Activated naive CD4-positive, alpha-beta T cell treated with anti-CD3 and anti-CD28 coated beads, Interleukin-2, amount 50 U/mL, for 72 hours (primary cell): ENCODE measurements at regions not wholly inside any gene's neighbourhood (a gene's known extent, or its start where the extent isn't known, plus 50 kb on each side); places are given as distances from the start of the nearest gene placed in this dataset.
A peak's percentile ranks its signal among the peaks of the same experiment; 100 is the strongest.

Experiments used
- ATAC-seq, 2 donors: fragments of 150-1000 bp; cut with Tn5 transposase; 2 replicates each; pipeline ENCODE4 v1.10.0; 2021; ENCODE audit warnings: mild to moderate bottlenecking in 2 of 2, moderate library complexity in 2 of 2
- DNase-seq, 2 donors: peaks; one replicate each; pipeline ENCODE4 v3.0.0; 2021 to 2022; ENCODE audit warnings: low spot score in 2 of 2
- H3K27ac Mint-ChIP-seq, 2 donors: one replicate each; pipeline ENCODE4 v1.8.0; 2022; ENCODE audit warnings: mild to moderate bottlenecking in 2 of 2, mixed read lengths in 2 of 2
- H3K36me3 Mint-ChIP-seq, 2 donors: one replicate each; pipeline ENCODE4 v1.8.0; 2022; ENCODE audit warnings: mixed read lengths in 2 of 2
- H3K9me3 Mint-ChIP-seq, 2 donors: one replicate each; pipeline ENCODE4 v1.8.0; 2022; ENCODE audit warnings: mixed read lengths in 2 of 2

DNA sequence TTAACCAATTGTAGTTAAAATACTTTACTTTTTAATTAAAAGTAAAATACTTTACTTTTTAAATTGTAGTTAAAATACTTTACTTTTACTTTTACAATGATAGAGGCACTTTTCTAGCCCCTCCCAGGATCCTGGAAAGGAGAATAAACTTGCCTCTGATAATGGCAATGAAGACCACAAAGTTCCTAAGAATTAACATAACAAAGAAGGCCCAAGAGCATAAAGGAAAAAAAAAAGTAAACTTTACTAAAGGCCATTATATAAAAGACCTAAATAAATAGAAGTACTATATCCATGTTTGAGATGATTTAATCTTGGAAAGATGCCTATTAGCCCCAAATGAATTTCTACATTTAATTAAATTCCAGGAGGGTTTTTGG is 129.1 kb upstream of the THY1 start:
- no peak for DNase-seq
- no peak for ATAC-seq
- Mint-ChIP-seq H3K36me3 (no peaks in the 10 kb centered on the region), H3K27ac (no peak overlapping the region), H3K9me3 (peaks cover 0 to 13% of the 10 kb centered on the region in 2 donors)

DNA sequence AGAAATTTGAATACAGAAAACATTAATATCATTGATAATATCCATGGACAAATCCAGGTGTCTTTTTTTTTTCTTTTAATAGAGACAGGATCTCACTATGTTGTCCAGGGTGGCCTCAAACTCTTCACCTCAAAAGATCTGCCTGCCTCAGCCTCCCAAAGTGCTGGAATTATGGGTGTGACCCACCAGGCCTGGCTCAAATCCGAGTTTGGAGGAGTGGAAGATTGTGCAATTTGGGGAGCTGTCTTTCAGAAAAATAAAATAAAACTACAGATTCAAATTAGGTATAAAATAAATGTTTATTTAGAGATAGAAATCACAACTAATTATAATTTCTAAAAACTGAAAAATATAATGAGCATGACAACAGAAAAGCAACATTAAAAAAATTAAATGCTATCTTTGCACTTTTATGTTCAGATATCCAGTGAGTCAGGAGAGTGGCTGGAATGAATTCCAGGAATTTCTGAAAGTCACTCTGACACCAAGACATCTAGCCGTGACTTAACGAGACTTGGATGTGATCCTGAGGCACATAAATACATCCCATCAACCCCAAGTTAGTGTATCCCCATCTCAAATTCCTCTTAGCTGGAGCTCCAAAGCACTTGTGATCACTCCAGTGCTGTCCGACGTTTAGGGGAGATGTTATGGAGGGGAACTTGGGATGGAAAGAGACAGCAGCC is 128.6 kb upstream of the THY1 start:
- Mint-ChIP-seq H3K27ac (no peak overlapping the region), H3K9me3 (peaks cover 0 to 11% of the 10 kb centered on the region in 2 donors), H3K36me3 (no peaks in the 10 kb centered on the region)
- no peak for DNase-seq
- no peak for ATAC-seq

DNA sequence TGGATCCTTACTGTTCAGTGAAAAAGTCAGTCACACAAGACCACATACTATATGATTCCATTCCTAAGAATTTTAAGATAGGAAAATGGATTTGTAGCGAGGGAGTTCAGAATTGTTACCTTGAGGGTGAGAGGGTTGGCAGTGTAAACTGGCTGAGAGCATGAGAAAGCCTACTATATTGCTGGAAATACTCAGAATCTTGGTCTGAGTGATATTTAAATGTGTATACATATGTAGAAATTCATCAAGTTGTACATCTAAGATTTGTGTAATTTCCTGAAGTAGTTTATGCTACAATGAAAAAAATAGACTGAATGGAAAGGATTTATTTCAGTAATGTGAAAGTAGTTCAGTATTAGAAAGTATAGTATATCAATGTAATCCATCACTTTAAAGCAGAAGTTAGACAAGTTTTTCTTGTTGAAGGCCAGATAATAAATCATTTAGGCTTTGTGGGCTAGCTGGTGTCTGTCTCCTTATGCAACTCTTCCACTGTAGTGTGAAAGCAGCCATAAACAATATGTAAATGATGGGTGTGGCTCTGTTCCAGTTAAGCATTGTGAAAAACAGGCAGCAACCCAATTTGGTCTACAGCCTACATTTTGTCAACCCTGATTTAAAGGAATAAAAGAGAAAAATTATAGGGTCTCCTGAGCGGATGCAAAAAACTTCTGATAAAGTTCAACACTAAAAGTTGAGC is 127.2 kb upstream of the THY1 start:
- Mint-ChIP-seq H3K9me3 (peaks cover 0 to 5% of the 10 kb centered on the region in 2 donors), H3K36me3 (no peaks in the 10 kb centered on the region), H3K27ac (no peak overlapping the region)
- ATAC-seq (no peak), DNase-seq (no peak)

GRCh38 chr11:119547511-119547910 is 124.5 kb upstream of the THY1 start:
- Mint-ChIP-seq H3K27ac (no peak overlapping the region), H3K36me3 (no peaks in the 10 kb centered on the region), H3K9me3 (peaks cover 0 to 5% of the 10 kb centered on the region in 2 donors)
- no peak for DNase-seq
- ATAC-seq = no peak

- ATAC-seq (no peak), DNase-seq (no peak)
- H3K9me3 Mint-ChIP-seq = peaks cover 0 to 5% of the 10 kb centered on the region in 2 donors
- no peaks in the 10 kb centered on the region for H3K36me3 Mint-ChIP-seq
- no peak overlapping the region for H3K27ac Mint-ChIP-seq
Measured at GRCh38 chr11:119545978-119546915, 123.3 kb upstream of the THY1 start.

- DNase-seq (peak in 1 of 2 donors; percentile 51), ATAC-seq (no peak)
- Mint-ChIP-seq H3K9me3 (no peaks in the 10 kb centered on the region), H3K27ac (no peak overlapping the region), H3K36me3 (no peaks in the 10 kb centered on the region)
Measured at GRCh38 chr11:119540370-119541125, 117.6 kb upstream of the THY1 start.

- ATAC-seq (no peak), DNase-seq (no peak)
- Mint-ChIP-seq H3K9me3 (no peaks in the 10 kb centered on the region), H3K36me3 (no peaks in the 10 kb centered on the region), H3K27ac (no peak overlapping the region)
Measured at GRCh38 chr11:119539583-119539982, 116.6 kb upstream of the THY1 start.

- ATAC-seq = no peak
Measured at GRCh38 chr11:119538753-119539152, 115.8 kb upstream of the THY1 start.

GRCh38 chr11:119537306-119538253 is 114.6 kb upstream of the THY1 start:
- H3K36me3 Mint-ChIP-seq = no peaks in the 10 kb centered on the region
- H3K9me3 Mint-ChIP-seq = no peaks in the 10 kb centered on the region
- DNase-seq (no peak), ATAC-seq (no peak)
- no peak overlapping the region for H3K27ac Mint-ChIP-seq

More at GRCh38 chr11:119538753-119539152, 115.8 kb upstream of the THY1 start:
- H3K36me3 Mint-ChIP-seq = no peaks in the 10 kb centered on the region
- H3K27ac Mint-ChIP-seq = no peak overlapping the region
- no peaks in the 10 kb centered on the region for H3K9me3 Mint-ChIP-seq
- DNase-seq = no peak

DNA sequence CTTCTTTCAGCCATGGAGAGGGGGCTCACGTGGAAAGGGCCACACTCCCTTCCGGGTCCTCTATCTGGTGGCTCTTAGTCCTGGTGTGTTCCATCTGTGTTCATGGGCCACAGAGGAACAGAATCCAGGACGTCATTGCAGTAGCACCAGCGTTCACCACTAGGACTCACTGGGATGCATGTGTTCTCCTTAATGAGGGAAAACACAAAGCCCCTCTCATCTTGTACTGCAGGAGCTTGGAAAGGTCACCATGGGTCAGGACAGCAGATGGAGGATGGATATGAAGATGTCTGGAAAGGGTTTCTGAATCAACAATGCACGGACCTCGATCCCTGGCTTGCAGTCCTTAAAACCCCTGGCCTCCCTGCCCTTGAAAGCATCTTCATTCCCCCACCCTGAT is 113.8 kb upstream of the THY1 start:
- ATAC-seq = no peak
- no peak for DNase-seq
- Mint-ChIP-seq H3K9me3 (no peaks in the 10 kb centered on the region), H3K36me3 (no peaks in the 10 kb centered on the region), H3K27ac (no peak overlapping the region)

DNA sequence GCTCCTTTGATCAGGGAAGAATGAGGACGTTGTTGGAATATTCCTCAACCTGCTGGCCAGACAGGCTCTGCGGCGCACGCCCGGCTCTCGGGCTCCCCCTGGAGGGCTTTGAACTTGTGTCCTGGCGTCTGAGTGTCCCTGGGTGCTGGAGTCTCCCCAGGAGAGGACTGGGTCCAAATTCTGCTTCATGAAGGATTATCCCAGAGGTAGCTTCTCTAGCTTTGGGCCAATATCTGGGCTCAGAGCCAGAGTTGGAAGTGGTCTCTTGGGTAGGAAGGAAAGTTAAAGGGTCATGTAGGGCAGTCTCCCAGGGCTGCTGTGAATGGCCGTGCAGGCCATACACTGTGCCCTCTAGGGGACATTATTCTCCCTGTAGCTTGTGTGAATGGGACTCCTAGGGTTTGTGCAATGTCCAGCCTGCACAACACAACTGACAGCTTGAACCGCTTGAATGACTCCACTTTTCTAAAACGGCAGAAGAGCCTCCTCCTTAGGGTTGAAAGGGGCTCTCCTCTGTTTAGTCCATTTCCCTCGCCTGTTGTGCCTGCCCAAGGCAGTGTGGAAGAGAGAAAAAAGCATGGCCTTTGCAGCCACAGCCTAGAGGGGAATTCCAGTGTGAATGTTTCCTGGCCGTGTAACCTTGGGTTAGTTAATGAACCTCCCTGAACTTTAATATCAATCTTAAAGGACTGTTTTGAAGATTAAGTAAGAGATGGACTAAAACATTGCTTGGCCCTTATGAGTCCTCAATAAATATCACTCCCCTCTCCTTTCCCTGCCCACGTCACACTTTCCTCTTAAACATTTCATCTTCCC is 111.2 kb upstream of the THY1 start:
- H3K27ac Mint-ChIP-seq = peak overlapping the region in 1 of 2 donors; percentile 89
- ATAC-seq (peak; percentile 64 to 85), DNase-seq (peak in 1 of 2 donors; percentile 73)
- H3K36me3 Mint-ChIP-seq = no peaks in the 10 kb centered on the region
- H3K9me3 Mint-ChIP-seq = no peaks in the 10 kb centered on the region

GRCh38 chr11:119533462-119533861 is 110.5 kb upstream of the THY1 start:
- no peaks in the 10 kb centered on the region for H3K9me3 Mint-ChIP-seq
- DNase-seq = no peak
- peak in 1 of 2 donors; percentile 29 for ATAC-seq
- peak overlapping the region in 1 of 2 donors; percentile 89 for H3K27ac Mint-ChIP-seq
- no peaks in the 10 kb centered on the region for H3K36me3 Mint-ChIP-seq

GRCh38 chr11:119532551-119532950 is 109.6 kb upstream of the THY1 start:
- no peak overlapping the region for H3K27ac Mint-ChIP-seq
- ATAC-seq (no peak), DNase-seq (no peak)
- no peaks in the 10 kb centered on the region for H3K36me3 Mint-ChIP-seq
- H3K9me3 Mint-ChIP-seq = no peaks in the 10 kb centered on the region

- H3K9me3 Mint-ChIP-seq = no peaks in the 10 kb centered on the region
- no peak overlapping the region for H3K27ac Mint-ChIP-seq
- DNase-seq (no peak), ATAC-seq (no peak)
- H3K36me3 Mint-ChIP-seq = no peaks in the 10 kb centered on the region
Measured at GRCh38 chr11:119531623-119532022, 108.7 kb upstream of the THY1 start.

GRCh38 chr11:119531056-119531455 is 108.1 kb upstream of the THY1 start:
- Mint-ChIP-seq H3K27ac (no peak overlapping the region), H3K36me3 (no peaks in the 10 kb centered on the region), H3K9me3 (no peaks in the 10 kb centered on the region)
- no peak for ATAC-seq
- DNase-seq = no peak
